ENCODE measurements at regions not wholly inside any gene's neighbourhood (a gene's known extent, or its start where the extent isn't known, plus 50 kb on each side); places are given as distances from the start of the nearest gene placed in this dataset.

DNA sequence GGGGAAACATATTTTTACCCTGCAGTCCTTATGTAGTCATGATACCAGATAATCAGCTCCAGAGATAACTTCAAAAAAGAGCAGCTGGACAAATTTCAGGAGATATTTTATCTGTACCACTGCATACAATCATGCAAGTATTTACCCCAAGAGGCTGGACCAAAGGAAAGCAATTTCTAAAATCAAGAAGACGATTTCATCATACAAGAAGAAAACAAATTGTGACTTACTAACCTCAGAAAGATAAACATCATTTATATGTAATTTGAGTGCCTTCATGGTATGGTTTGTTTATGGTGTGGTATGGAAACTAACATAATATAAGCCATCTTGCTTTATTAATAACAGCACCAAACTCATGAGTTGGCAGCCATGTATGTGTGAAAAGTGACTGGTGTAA, 603.6 kb downstream of the PSAT1 start:
- Histone ChIP-seq H3K4me2 (ENCODE audit: low read depth, low read length, poor library complexity, severe bottlenecking) (no peak overlapping the region), H3K4me3 (ENCODE audit: low read length, poor library complexity, severe bottlenecking) (no peak overlapping the region), H3K79me2 (ENCODE audit: insufficient read depth, low read length) (no peaks in the 10 kb centered on the region), H2AFZ (ENCODE audit: low read length) (no peak overlapping the region), H3K9me3 (ENCODE audit: insufficient read depth, low read depth, low read length) (no peaks in the 10 kb centered on the region), H4K20me1 (ENCODE audit: insufficient read depth, low read length, poor library complexity, severe bottlenecking) (no peaks in the 10 kb centered on the region), H3K4me1 (ENCODE audit: insufficient read depth, low read length, poor library complexity, severe bottlenecking) (no peaks in the 10 kb centered on the region), H3K9ac (ENCODE audit: low read depth, low read length, poor library complexity, severe bottlenecking) (no peak overlapping the region), H3F3A (ENCODE audit: low read depth) (no peaks in the 10 kb centered on the region), H3K36me3 (ENCODE audit: insufficient read depth, low read length) (no peaks in the 10 kb centered on the region), H3K27me3 (ENCODE audit: insufficient read depth, low read length, poor library complexity, severe bottlenecking) (no peaks in the 10 kb centered on the region), H3K9me2 (replicated peaks; ENCODE audit: low read depth, low read length) (no peaks in the 10 kb centered on the region)
- TF ChIP-seq, protein P1, sequence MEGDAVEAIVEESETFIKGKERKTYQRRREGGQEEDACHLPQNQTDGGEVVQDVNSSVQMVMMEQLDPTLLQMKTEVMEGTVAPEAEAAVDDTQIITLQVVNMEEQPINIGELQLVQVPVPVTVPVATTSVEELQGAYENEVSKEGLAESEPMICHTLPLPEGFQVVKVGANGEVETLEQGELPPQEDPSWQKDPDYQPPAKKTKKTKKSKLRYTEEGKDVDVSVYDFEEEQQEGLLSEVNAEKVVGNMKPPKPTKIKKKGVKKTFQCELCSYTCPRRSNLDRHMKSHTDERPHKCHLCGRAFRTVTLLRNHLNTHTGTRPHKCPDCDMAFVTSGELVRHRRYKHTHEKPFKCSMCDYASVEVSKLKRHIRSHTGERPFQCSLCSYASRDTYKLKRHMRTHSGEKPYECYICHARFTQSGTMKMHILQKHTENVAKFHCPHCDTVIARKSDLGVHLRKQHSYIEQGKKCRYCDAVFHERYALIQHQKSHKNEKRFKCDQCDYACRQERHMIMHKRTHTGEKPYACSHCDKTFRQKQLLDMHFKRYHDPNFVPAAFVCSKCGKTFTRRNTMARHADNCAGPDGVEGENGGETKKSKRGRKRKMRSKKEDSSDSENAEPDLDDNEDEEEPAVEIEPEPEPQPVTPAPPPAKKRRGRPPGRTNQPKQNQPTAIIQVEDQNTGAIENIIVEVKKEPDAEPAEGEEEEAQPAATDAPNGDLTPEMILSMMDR (conservative IDR thresholded peaks at IDR 0.05; ENCODE audit: low read length), result no peak
- TF ChIP-seq EZH2phosphoT487 (IDR thresholded peaks at IDR 0.05; ENCODE audit: borderline replicate concordance), result no peak

DNA sequence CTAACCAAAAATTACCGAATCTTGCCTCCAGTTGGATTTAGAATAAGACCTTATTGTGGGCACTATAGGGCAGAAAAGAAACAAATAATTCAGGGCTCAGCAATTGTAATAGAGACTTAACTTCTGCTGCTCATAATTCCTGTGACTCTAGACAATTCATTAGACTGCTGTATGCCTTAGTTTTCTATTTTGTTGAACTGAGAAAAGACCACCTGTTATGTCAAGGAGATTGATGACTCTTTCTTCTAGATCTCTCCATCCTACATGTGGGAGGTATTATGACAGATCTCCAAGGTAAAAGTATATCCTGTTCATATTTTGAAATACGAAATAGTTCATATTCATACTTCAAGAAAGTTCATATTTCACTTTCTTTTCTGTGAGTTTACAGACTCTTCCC, 605.1 kb downstream of the PSAT1 start:
- no peak for TF ChIP-seq EZH2phosphoT487 (IDR thresholded peaks at IDR 0.05; ENCODE audit: borderline replicate concordance)
- TF ChIP-seq, protein P1 (conservative IDR thresholded peaks at IDR 0.05; ENCODE audit: low read length), result no peak
- H3K9me2 ChIP-seq (replicated peaks; ENCODE audit: low read depth, low read length), result no peaks in the 10 kb centered on the region
- no peak overlapping the region for H3K4me3 ChIP-seq (ENCODE audit: low read length, poor library complexity, severe bottlenecking)
- H2AFZ ChIP-seq (ENCODE audit: low read length), result no peak overlapping the region
- no peaks in the 10 kb centered on the region for H3K79me2 ChIP-seq (ENCODE audit: insufficient read depth, low read length)
- no peaks in the 10 kb centered on the region for H4K20me1 ChIP-seq (ENCODE audit: insufficient read depth, low read length, poor library complexity, severe bottlenecking)
- no peaks in the 10 kb centered on the region for H3K36me3 ChIP-seq (ENCODE audit: insufficient read depth, low read length)
- no peaks in the 10 kb centered on the region for H3K4me1 ChIP-seq (ENCODE audit: insufficient read depth, low read length, poor library complexity, severe bottlenecking)
- H3K9ac ChIP-seq (ENCODE audit: low read depth, low read length, poor library complexity, severe bottlenecking), result no peak overlapping the region
- no peaks in the 10 kb centered on the region for H3K27me3 ChIP-seq (ENCODE audit: insufficient read depth, low read length, poor library complexity, severe bottlenecking)
- no peak overlapping the region for H3K4me2 ChIP-seq (ENCODE audit: low read depth, low read length, poor library complexity, severe bottlenecking)
- H3K9me3 ChIP-seq (ENCODE audit: insufficient read depth, low read depth, low read length), result no peaks in the 10 kb centered on the region
- no peaks in the 10 kb centered on the region for H3F3A ChIP-seq (ENCODE audit: low read depth)

DNA sequence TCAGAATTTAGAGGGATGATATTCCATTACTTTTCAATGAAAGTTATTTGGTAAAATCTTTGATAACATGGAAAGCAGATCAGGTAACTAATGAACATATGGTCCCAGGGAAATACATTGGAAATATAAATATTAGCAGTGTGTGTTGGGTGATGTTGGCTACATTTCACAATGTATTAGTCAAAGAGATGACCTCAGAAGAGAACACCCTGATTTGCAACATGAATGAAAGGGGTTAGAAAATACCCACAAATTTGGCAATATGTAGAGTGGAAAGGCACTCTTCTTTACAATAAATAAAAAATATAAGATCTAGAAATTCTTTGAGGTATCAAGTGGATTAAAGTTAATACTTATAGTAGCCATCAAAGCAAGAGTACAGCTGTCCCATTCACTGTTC, 606.7 kb downstream of the PSAT1 start:
- Histone ChIP-seq H3K9me3 (ENCODE audit: insufficient read depth, low read depth, low read length) (no peaks in the 10 kb centered on the region), H4K20me1 (ENCODE audit: insufficient read depth, low read length, poor library complexity, severe bottlenecking) (no peaks in the 10 kb centered on the region), H2AFZ (ENCODE audit: low read length) (no peak overlapping the region), H3K4me1 (ENCODE audit: insufficient read depth, low read length, poor library complexity, severe bottlenecking) (no peaks in the 10 kb centered on the region), H3K9me2 (replicated peaks; ENCODE audit: low read depth, low read length) (no peaks in the 10 kb centered on the region), H3K4me2 (ENCODE audit: low read depth, low read length, poor library complexity, severe bottlenecking) (no peak overlapping the region), H3K9ac (ENCODE audit: low read depth, low read length, poor library complexity, severe bottlenecking) (no peak overlapping the region), H3K27me3 (ENCODE audit: insufficient read depth, low read length, poor library complexity, severe bottlenecking) (no peaks in the 10 kb centered on the region), H3K4me3 (ENCODE audit: low read length, poor library complexity, severe bottlenecking) (no peak overlapping the region), H3K36me3 (ENCODE audit: insufficient read depth, low read length) (no peaks in the 10 kb centered on the region), H3K79me2 (ENCODE audit: insufficient read depth, low read length) (no peaks in the 10 kb centered on the region), H3F3A (ENCODE audit: low read depth) (no peaks in the 10 kb centered on the region)
- TF ChIP-seq, protein P1 (conservative IDR thresholded peaks at IDR 0.05; ENCODE audit: low read length), result no peak
- TF ChIP-seq EZH2phosphoT487 (IDR thresholded peaks at IDR 0.05; ENCODE audit: borderline replicate concordance), result no peak
